Mesenteric fat pad (tissue), 1 donor: ENCODE measurements at regions not wholly inside any gene's neighbourhood (a gene's known extent, or its start where the extent isn't known, plus 50 kb on each side); places are given as distances from the start of the nearest gene placed in this dataset.
A peak's percentile ranks its signal among the peaks of the same experiment; 100 is the strongest.
"Not testable (repeated sequence)": the region's sequence is repeated elsewhere in the genome, so short reads cannot be mapped to it uniquely, and the experiment has no call there.

Source experiments
- DNase-seq: peaks from one replicate; pipeline ENCODE4 v3.0.0-alpha.2; 2020; ENCODE audit warnings: low spot score
- donor health status: DM: yes; HTN: yes; CAD: no.

- DNase-seq, result no peak
These were observed 92.1 kb upstream of the FGFR2 start for GRCh38 chr10:121690152-121690848.

DNA sequence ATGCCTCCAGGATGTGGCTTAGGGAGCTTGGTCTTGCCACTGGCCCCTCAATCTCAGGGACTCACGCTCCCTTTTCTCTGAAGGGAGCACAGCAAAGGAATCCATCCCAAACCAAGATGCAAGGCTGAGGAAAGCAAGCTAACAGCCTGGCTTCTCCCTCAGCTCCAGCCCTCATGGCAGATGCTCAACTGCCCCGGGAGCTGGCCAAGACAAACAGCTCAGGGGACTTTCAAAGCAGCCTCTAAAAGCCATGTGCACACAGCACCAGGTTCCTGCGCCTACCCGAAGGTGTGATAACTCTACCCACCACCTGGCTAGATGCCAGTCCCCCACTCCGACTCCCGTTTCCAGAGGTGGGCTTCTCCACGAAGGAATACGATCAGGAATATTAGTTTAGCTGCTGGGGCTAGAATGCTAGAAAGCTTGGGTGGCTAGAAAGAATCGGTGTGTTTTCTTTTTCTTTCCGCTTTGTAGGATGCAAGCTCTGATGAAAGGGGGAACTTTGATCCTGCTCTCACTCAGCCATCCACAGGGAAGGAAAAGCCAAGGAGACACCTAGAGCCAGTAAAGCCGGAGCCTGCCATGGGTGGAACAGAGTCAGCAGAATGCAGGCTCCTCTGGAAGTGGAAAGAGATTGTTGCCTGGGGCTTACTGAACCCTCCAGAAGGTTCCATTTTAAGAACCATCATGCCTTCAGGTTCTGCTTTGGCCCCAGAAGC, 89.0 kb upstream of the FGFR2 start:
- DNase-seq, result no peak

DNA sequence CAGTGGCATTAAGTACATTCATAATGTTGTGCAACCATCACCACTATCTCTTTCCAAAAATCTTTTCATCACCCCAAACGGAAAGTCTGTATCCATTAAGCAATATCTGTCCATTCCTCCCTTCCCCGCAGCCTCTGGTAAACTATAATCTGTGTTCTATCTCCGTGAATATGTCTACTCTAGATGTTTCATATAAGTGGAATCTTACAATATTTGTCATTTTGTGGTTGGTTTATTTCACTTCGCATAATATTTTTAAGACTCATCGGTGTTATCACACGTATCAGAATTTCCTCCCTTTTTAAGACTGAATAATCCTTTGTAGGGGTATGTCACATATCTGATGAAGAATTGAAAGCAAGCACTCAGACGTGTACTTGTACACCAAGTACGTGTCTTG, 86.0 kb upstream of the FGFR2 start:
- no peak for DNase-seq

- DNase-seq, result no peak
These were observed 85.6 kb upstream of the FGFR2 start for GRCh38 chr10:121683816-121684215.

GRCh38 chr10:121683366-121683765, 85.1 kb upstream of the FGFR2 start:
- DNase-seq, result no peak

- DNase-seq, result no peak
These were observed 83.9 kb upstream of the FGFR2 start for GRCh38 chr10:121681997-121682687.

- no peak for DNase-seq
These were observed 82.8 kb upstream of the FGFR2 start for GRCh38 chr10:121680879-121681655.

DNA sequence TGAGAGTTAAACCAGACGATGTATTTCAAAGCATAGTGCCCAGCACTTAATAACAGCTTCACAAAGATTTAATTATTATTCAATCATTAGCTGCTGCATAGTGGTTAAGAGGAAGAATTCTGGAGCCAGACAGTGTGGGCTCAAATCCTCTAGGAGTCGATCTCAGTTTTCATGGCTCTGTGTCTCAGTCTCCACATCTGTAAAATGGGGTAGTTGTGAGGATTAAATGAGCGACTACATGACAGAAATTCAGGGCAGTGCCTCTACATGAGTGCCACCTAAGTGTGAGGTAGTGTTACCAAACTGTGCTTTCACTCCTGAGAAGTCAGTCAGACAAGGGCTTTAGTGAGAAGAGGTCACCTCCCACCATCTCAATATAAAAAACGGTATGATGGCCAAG, 81.7 kb upstream of the FGFR2 start:
- DNase-seq, result no peak

GRCh38 chr10:121678631-121679174, 80.5 kb upstream of the FGFR2 start:
- no peak for DNase-seq

GRCh38 chr10:121677880-121678279, 79.6 kb upstream of the FGFR2 start:
- no peak for DNase-seq

DNA sequence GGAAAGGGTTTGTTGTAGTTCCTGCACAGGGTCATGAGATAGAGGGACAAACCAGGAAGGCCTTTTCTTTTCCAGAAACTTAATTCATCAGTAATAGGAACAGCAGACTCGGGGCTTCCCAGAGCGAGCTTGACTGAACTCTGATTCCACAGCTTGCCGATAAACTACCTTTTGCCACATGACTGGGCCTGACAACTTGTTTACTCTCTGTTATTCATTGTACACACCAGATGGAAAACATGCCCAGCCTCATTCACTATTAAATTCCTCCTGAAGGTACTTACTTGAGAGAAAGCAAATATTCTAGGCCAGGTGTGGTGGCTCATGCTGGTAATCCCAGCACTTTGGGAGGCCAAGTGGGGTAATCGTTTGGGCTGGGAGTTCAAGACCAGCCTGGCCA, 77.1 kb upstream of the FGFR2 start:
- DNase-seq, result no peak

GRCh38 chr10:121674885-121675284, 76.6 kb upstream of the FGFR2 start:
- no peak for DNase-seq

GRCh38 chr10:121672733-121673132, 74.5 kb upstream of the FGFR2 start:
- DNase-seq, result no peak

- DNase-seq, result not testable (repeated sequence)
These were observed 71.6 kb upstream of the FGFR2 start for GRCh38 chr10:121669840-121670239.

DNA sequence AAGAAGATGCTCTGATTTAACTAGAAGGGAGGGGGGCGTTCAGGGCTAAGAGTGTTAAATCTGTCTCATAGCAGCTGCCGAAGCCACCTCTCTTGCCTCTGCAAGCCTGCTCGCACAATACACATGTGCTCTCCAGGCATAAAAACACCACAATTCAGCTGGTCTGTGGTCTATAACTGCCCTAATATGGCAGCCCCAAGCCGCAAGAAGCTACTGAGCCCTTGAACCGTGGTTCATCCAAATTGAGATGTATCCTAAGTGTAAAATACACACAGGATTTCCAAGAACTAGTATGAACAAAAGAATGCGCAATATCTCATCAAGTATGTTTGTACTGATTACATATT, 70.8 kb upstream of the FGFR2 start:
- DNase-seq, result no peak

GRCh38 chr10:121668314-121669027, 70.2 kb upstream of the FGFR2 start:
- DNase-seq, result no peak

DNA sequence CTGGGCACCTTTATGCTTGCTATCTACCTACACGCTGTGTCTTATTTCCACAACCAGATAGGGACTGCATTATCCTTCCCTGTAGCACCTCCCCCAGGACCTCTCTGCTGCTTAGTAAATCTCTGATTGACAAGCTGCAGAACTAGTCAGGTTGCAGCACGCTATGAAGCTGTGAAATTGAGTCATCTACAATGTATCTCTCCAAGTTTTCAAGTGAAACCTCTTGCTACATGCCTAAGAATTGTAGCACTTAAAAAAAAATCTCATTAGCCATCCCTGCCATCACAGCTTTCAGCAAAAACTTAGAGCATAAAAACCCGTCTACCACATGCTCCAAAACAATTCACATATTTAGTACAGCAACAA, 69.7 kb upstream of the FGFR2 start:
- DNase-seq, result no peak

DNA sequence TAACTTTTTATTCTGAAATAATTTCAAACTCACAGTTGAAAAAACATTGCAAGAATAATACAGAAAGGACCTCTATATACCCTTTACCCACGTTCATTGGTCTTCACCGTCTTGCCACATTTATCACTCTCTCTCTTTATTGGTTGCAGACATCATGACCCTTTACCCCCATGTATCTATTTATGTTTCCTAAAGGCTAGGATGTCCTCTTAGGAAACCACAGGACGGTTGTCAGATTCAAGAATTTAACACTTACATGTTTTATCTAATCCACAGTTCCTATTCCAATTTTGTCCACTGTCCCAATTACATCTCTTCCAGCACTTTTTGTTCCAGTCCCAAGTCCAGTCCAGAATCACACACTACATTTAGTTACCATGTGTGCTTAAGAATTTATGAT, 67.6 kb upstream of the FGFR2 start:
- DNase-seq, result no peak

- DNase-seq, result peak; percentile 57
These were observed 66.4 kb upstream of the FGFR2 start for GRCh38 chr10:121664671-121665070.

DNA sequence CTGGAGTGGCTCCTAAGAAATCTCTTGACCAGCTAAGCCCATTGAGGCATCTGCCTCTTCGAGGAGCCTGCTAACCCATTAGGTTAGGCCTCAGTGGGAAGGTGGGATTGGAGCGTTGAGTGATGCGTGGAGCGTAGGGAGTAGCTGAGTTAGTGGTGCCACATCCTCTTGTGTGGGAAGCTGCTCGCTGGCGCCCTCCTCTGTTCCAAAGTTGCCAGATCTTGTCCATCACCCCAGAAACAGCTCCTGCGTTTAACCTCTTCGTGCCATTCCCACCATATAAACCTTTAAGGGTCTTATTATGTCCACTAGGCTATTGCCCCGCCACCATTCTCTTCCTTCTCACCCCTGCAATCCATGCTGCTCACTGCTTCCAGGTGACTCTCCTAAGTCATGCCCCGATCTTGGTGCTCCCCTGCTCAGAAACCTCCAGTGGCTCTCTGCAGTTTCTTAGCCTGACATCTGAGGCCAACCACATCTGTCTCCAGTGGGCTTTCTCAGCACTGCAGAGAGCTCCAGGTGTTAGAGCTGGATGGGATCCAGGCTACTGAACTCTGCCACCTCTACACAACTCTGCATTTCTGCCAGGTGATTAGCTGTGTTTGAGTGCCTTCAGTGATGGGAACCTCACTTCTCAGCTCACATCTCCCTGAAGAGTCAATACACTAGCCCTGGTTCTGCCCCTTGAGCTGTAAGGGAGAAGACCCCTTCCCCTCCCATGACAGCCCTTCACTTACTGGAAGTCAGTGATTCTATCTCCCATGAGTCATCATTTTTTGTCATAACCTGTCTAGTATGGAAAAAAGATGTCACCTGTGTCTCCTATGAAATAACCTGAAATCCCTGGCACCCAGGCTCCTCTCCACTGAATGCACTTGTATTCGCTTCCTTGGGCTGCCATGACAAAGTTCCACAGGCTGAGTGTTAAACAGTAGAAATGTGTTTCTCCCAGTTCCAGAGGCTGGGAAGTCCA, 65.0 kb upstream of the FGFR2 start:
- DNase-seq, result peak; percentile 86
